ENCODE measurements at regions not wholly inside any gene's neighbourhood (a gene's known extent, or its start where the extent isn't known, plus 50 kb on each side); places are given as distances from the start of the nearest gene placed in this dataset.

DNA sequence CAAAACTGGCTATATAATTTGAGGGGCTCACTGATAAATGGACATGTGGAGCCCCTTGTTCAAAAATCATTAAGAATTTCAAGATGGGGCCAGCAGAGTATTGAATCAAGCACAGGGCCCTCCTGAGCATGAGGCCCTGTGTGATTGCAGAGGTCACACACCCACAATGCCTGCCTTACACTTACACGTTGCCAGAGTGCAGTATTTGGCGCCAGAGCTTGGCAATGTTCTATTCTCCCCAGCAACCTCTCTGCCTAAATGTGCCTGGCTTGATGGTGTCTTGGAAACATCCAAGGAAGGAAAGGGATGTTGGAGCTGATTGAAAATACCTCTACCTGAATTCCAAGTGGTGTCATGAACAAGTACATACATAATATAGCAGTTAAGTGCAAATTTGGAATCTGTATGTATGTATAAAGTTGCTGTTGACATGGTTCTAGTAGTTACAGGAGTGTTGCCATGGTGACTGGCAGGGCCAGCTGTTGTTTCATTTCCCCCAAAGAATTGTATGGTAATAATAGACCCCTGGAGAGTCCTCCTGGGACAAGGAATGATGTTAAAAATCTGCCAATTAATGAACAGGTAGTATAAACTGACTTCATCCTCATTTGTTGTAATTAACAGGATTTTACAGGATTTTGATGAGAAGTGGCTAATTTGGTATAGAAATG, 205.7 kb upstream of the NAV2 start:
- H4K20me1 ChIP-seq (ENCODE audit: control insufficient read depth, insufficient read depth, low read depth, low read length): no peaks in the 10 kb centered on the region
- H3F3A ChIP-seq (ENCODE audit: control insufficient read depth, insufficient read depth): no peaks in the 10 kb centered on the region
- TF ChIP-seq CTCF (IDR thresholded peaks at IDR 0.05; ENCODE audit: low read depth, low read length, poor library complexity, severe bottlenecking): no peak
- TF ChIP-seq EZH2phosphoT487 (IDR thresholded peaks at IDR 0.05; ENCODE audit: borderline replicate concordance, low read length): no peak
- H3K79me2 ChIP-seq (ENCODE audit: control insufficient read depth, low read length): no peaks in the 10 kb centered on the region
- no peaks in the 10 kb centered on the region for H3K36me3 ChIP-seq (ENCODE audit: control insufficient read depth, low read length)
- peaks cover 15% of the 10 kb centered on the region; the same call in 1 of the 2 replicates for H3K27me3 ChIP-seq (ENCODE audit: control insufficient read depth, low read length)
- H3K27ac ChIP-seq (ENCODE audit: low read depth, low read length): no peak overlapping the region
- no peak overlapping the region for H3K4me3 ChIP-seq (ENCODE audit: low read length)
- H3K9me3 ChIP-seq (ENCODE audit: control insufficient read depth, insufficient read depth, low read length): no peaks in the 10 kb centered on the region
- no peak overlapping the region for H3K4me2 ChIP-seq (ENCODE audit: low read length)
- no peaks in the 10 kb centered on the region for H3K4me1 ChIP-seq (ENCODE audit: control insufficient read depth, low read length)
- no peaks in the 10 kb centered on the region for H3K9me2 ChIP-seq (replicated peaks; ENCODE audit: control insufficient read depth, low read length)

- Histone ChIP-seq H4K20me1 (ENCODE audit: control insufficient read depth, insufficient read depth, low read depth, low read length) (no peaks in the 10 kb centered on the region), H3K9me3 (ENCODE audit: control insufficient read depth, insufficient read depth, low read length) (no peaks in the 10 kb centered on the region), H3K4me3 (ENCODE audit: low read length) (no peak overlapping the region), H3K79me2 (ENCODE audit: control insufficient read depth, low read length) (no peaks in the 10 kb centered on the region), H3K27me3 (ENCODE audit: control insufficient read depth, low read length) (0 out of 2 replicates have a peak, but pooled peaks cover 4% of the 10 kb centered on the region), H3F3A (ENCODE audit: control insufficient read depth, insufficient read depth) (no peaks in the 10 kb centered on the region), H3K4me2 (ENCODE audit: low read length) (no peak overlapping the region), H3K36me3 (ENCODE audit: control insufficient read depth, low read length) (no peaks in the 10 kb centered on the region), H3K9me2 (replicated peaks; ENCODE audit: control insufficient read depth, low read length) (no peaks in the 10 kb centered on the region), H3K4me1 (ENCODE audit: control insufficient read depth, low read length) (no peaks in the 10 kb centered on the region), H3K27ac (ENCODE audit: low read depth, low read length) (no peak overlapping the region)
- TF ChIP-seq CTCF (IDR thresholded peaks at IDR 0.05; ENCODE audit: low read depth, low read length, poor library complexity, severe bottlenecking): no peak
- no peak for TF ChIP-seq EZH2phosphoT487 (IDR thresholded peaks at IDR 0.05; ENCODE audit: borderline replicate concordance, low read length)
Measured at GRCh38 chr11:19502691-19503253, 209.9 kb upstream of the NAV2 start.

- Histone ChIP-seq H3K9me2 (replicated peaks; ENCODE audit: control insufficient read depth, low read length) (no peaks in the 10 kb centered on the region), H3K4me3 (ENCODE audit: low read length) (no peak overlapping the region), H3K9me3 (ENCODE audit: control insufficient read depth, insufficient read depth, low read length) (no peaks in the 10 kb centered on the region), H3K4me1 (ENCODE audit: control insufficient read depth, low read length) (no peaks in the 10 kb centered on the region), H3K27me3 (ENCODE audit: control insufficient read depth, low read length) (0 out of 2 replicates have a peak, but pooled peaks cover 3% of the 10 kb centered on the region), H3K27ac (ENCODE audit: low read depth, low read length) (no peak overlapping the region), H3K79me2 (ENCODE audit: control insufficient read depth, low read length) (no peaks in the 10 kb centered on the region), H4K20me1 (ENCODE audit: control insufficient read depth, insufficient read depth, low read depth, low read length) (no peaks in the 10 kb centered on the region), H3K4me2 (ENCODE audit: low read length) (no peak overlapping the region), H3F3A (ENCODE audit: control insufficient read depth, insufficient read depth) (no peaks in the 10 kb centered on the region), H3K36me3 (ENCODE audit: control insufficient read depth, low read length) (no peaks in the 10 kb centered on the region)
- no peak for TF ChIP-seq CTCF (IDR thresholded peaks at IDR 0.05; ENCODE audit: low read depth, low read length, poor library complexity, severe bottlenecking)
- no peak for TF ChIP-seq EZH2phosphoT487 (IDR thresholded peaks at IDR 0.05; ENCODE audit: borderline replicate concordance, low read length)
Measured at GRCh38 chr11:19501631-19502030, 211.0 kb upstream of the NAV2 start.
